H1 (cell line): ENCODE measurements at regions not wholly inside any gene's neighbourhood (a gene's known extent, or its start where the extent isn't known, plus 50 kb on each side); places are given as distances from the start of the nearest gene placed in this dataset.

Source experiments
- CTCF ChIA-PET: fragments of 300-600 bp; sonication (Branson Sonifier 250); formaldehyde crosslinking; loops from one replicate; lab custom pipeline; 2021; ENCODE audit not compliant: partially characterized antibody; lab: Charles Lee
- POLR2A ChIA-PET: fragments of 300-600 bp; sonication (Branson Sonifier 250); formaldehyde crosslinking; loops from one replicate; lab custom pipeline; 2021; ENCODE audit warnings: inconsistent platforms; ENCODE audit not compliant: partially characterized antibody; lab: Charles Lee
- DNase-seq, 2 experiments: peaks; one replicate each; pipeline versions ENCODE4 v3.0.0 to v3.0.0-alpha.2; 2010 to 2022; ENCODE audit warnings: low spot score in 2 of 2, low read depth in 1 of 2, mixed read lengths in 1 of 2
- FAIRE-seq: peaks from 2 replicates; lab custom pipeline; 2011; peaks lifted over from hg19 to GRCh38; lab: Jason Lieb, UNC
- H2AFZ ChIP-seq: 2 replicates; pipeline ENCODE4 v1.8.1; 2012; ENCODE audit warnings: low read length, inconsistent platforms
- H2AK5ac ChIP-seq: 2 replicates; pipeline ENCODE4 v1.6.1; 2013; ENCODE audit warnings: low read depth, low read length
- H2BK120ac ChIP-seq: replicated peaks from 2 replicates; pipeline ENCODE3; 2013; ENCODE audit warnings: low read depth, low read length, inconsistent platforms
- H2BK12ac ChIP-seq: 2 replicates; pipeline ENCODE4 v1.6.1; 2013; ENCODE audit warnings: low read depth, low read length
- H2BK15ac ChIP-seq: 2 replicates; pipeline ENCODE4 v1.6.1; 2013; ENCODE audit warnings: low read length
- H2BK20ac ChIP-seq: 2 replicates; pipeline ENCODE4 v1.6.1; 2013; ENCODE audit warnings: low read length
- H2BK5ac ChIP-seq: 2 replicates; pipeline ENCODE4 v1.6.1; 2013; ENCODE audit warnings: low read depth, low read length
- H3K14ac ChIP-seq: 2 replicates; pipeline ENCODE4 v1.6.1; 2013; ENCODE audit warnings: inconsistent platforms; ENCODE audit not compliant: insufficient read length
- H3K18ac ChIP-seq: 2 replicates; pipeline ENCODE4 v1.6.1; 2013; ENCODE audit warnings: low read length; ENCODE audit errors: extremely low read depth
- H3K23ac ChIP-seq: 2 replicates; pipeline ENCODE4 v1.6.1; 2013; ENCODE audit warnings: inconsistent platforms; ENCODE audit not compliant: insufficient read length
- H3K23me2 ChIP-seq: 2 replicates; pipeline ENCODE4 v1.6.1; 2013; ENCODE audit warnings: low read depth, low read length
- H3K27ac ChIP-seq: 2 replicates; pipeline ENCODE4 v1.6.1; 2011; ENCODE audit warnings: low read depth, low read length, inconsistent platforms
- H3K27me3 ChIP-seq, 4 experiments: replicated peaks in 1 of 4; 1 replicate in 1 of 4; 2 replicates in 3 of 4; pipeline versions ENCODE4 v1.6.1 to v1.8.1; 2011 to 2013; ENCODE audit warnings: low read length in 3 of 4, mild to moderate bottlenecking in 3 of 4, inconsistent platforms in 2 of 4, mixed read lengths in 2 of 4, moderate library complexity in 1 of 4; ENCODE audit not compliant: control insufficient read depth in 3 of 4, insufficient read depth in 3 of 4; ENCODE audit errors: extremely low read depth in 1 of 4
- H3K36me3 ChIP-seq, 4 experiments: 2 replicates each; pipeline versions ENCODE4 v1.6.1 to v1.8.1; 2011 to 2013; ENCODE audit warnings: mild to moderate bottlenecking in 4 of 4, low read length in 3 of 4, moderate library complexity in 2 of 4, control low read depth in 1 of 4, inconsistent platforms in 1 of 4; ENCODE audit not compliant: insufficient read depth in 4 of 4, control insufficient read depth in 2 of 4
- H3K4ac ChIP-seq: replicated peaks from 2 replicates; pipeline ENCODE3; 2013; ENCODE audit warnings: low read length, low read depth, mixed read lengths, inconsistent platforms; ENCODE audit not compliant: insufficient read length
- H3K4me1 ChIP-seq, 4 experiments: replicated peaks in 1 of 4; 1 replicate in 1 of 4; 2 replicates in 3 of 4; pipeline versions ENCODE4 v1.6.1 to v1.8.1; 2011 to 2013; ENCODE audit warnings: low read length in 3 of 4, inconsistent platforms in 2 of 4, mixed read lengths in 1 of 4; ENCODE audit not compliant: insufficient read depth in 4 of 4, control insufficient read depth in 3 of 4
- H3K4me2 ChIP-seq, 2 experiments: 2 replicates each; pipeline versions ENCODE4 v1.6.1 to v1.8.1; 2011 to 2013; ENCODE audit warnings: low read depth in 2 of 2, low read length in 2 of 2, control low read depth in 1 of 2, inconsistent platforms in 1 of 2, mild to moderate bottlenecking in 1 of 2; ENCODE audit not compliant: insufficient read depth in 1 of 2
- H3K4me3 ChIP-seq, 4 experiments: fragments of 200-600, 300-600 bp in 1 of 4; sonication (generic), shearing (Covaris generic), sonication (Bioruptor Twin) in 1 of 4; 2 replicates each; pipeline versions ENCODE4 v1.5.1 to v1.8.1; 2011 to 2016; ENCODE audit warnings: low read length in 4 of 4, low read depth in 3 of 4, control low read depth in 2 of 4, inconsistent platforms in 2 of 4, mild to moderate bottlenecking in 2 of 4, mixed read lengths in 1 of 4, moderate library complexity in 1 of 4; ENCODE audit not compliant: insufficient read depth in 2 of 4; ENCODE audit errors: extremely low read depth in 1 of 4
- H3K56ac ChIP-seq: replicated peaks from 2 replicates; pipeline ENCODE3; 2013; ENCODE audit warnings: low read depth, mild to moderate bottlenecking, mixed read lengths, low read length, inconsistent platforms; ENCODE audit not compliant: insufficient read length
- H3K79me1 ChIP-seq: 2 replicates; pipeline ENCODE4 v1.6.1; 2013; ENCODE audit warnings: low read depth, low read length, control low read depth
- H3K79me2 ChIP-seq, 2 experiments: 2 replicates each; pipeline versions ENCODE4 v1.6.1 to v1.8.1; 2012 to 2013; ENCODE audit warnings: low read length in 2 of 2, mild to moderate bottlenecking in 2 of 2, inconsistent platforms in 1 of 2; ENCODE audit not compliant: insufficient read depth in 2 of 2, control insufficient read depth in 1 of 2
- H3K9ac ChIP-seq, 4 experiments: replicated peaks in 1 of 4; 1 replicate in 1 of 4; 2 replicates in 3 of 4; pipeline versions ENCODE4 v1.6.1 to v1.8.1; 2011 to 2013; ENCODE audit warnings: low read depth in 3 of 4, low read length in 3 of 4, control low read depth in 2 of 4, mild to moderate bottlenecking in 2 of 4, moderate library complexity in 2 of 4, inconsistent platforms in 1 of 4; ENCODE audit errors: extremely low read depth in 1 of 4
- H3K9me3 ChIP-seq, 2 experiments: 2 replicates each; pipeline versions ENCODE4 v1.6.1 to v1.8.1; 2012 to 2013; ENCODE audit warnings: mild to moderate bottlenecking in 2 of 2, moderate library complexity in 2 of 2, control low read depth in 1 of 2, inconsistent platforms in 1 of 2, low read depth in 1 of 2, low read length in 1 of 2, mixed read lengths in 1 of 2; ENCODE audit not compliant: insufficient read depth in 2 of 2
- H4K20me1 ChIP-seq, 2 experiments: replicated peaks in 1 of 2; 2 replicates each; pipeline versions ENCODE3 to v1.8.1; 2011 to 2013; ENCODE audit warnings: inconsistent platforms in 2 of 2, low read length in 2 of 2, mild to moderate bottlenecking in 1 of 2; ENCODE audit not compliant: insufficient read depth in 2 of 2, control insufficient read depth in 1 of 2
- H4K5ac ChIP-seq: 2 replicates; pipeline ENCODE4 v1.6.1; 2013; ENCODE audit warnings: low read length, low read depth, mixed read lengths, inconsistent platforms; ENCODE audit not compliant: insufficient read length
- H4K8ac ChIP-seq: 2 replicates; pipeline ENCODE4 v1.8.0; 2013; ENCODE audit warnings: mild to moderate bottlenecking, moderate library complexity, low read length, inconsistent platforms; ENCODE audit not compliant: insufficient read depth; ENCODE audit errors: extremely low read depth
- H4K91ac ChIP-seq: replicated peaks from 2 replicates; pipeline ENCODE3; 2013; ENCODE audit warnings: low read length, mixed read lengths, inconsistent platforms; ENCODE audit not compliant: insufficient read length
- CREB1 ChIP-seq: IDR thresholded peaks from 2 replicates; pipeline ENCODE4 v1.6.1; 2012; ENCODE audit warnings: inconsistent platforms
- EGR1 ChIP-seq: IDR thresholded peaks from 2 replicates; pipeline ENCODE4 v1.6.1; 2011; ENCODE audit warnings: low read depth, low read length, borderline replicate concordance
- GABPA ChIP-seq: IDR thresholded peaks from 2 replicates; pipeline ENCODE4 v1.6.1; 2011; ENCODE audit warnings: mild to moderate bottlenecking, low read length, moderate library complexity, borderline replicate concordance; ENCODE audit not compliant: insufficient read depth
- GTF2F1 ChIP-seq: IDR thresholded peaks from 2 replicates; pipeline ENCODE4 v1.6.1; 2012; ENCODE audit warnings: low read depth, low read length, improper control_type of control experiment, borderline replicate concordance
- HDAC2 ChIP-seq, 2 experiments: fragments of 300-600 bp in 1 of 2; sonication (generic) in 1 of 2; IDR thresholded peaks; 2 replicates each; pipeline ENCODE4 v1.6.1; 2011 to 2012; ENCODE audit warnings: low read depth in 2 of 2, low read length in 2 of 2, mild to moderate bottlenecking in 2 of 2, moderate library complexity in 2 of 2, borderline replicate concordance in 1 of 2, inconsistent platforms in 1 of 2
- KDM5A ChIP-seq: fragments of 200-600 bp; IDR thresholded peaks from 2 replicates; pipeline ENCODE4 v1.7.1; 2012; ENCODE audit warnings: mild to moderate bottlenecking, low read length, inconsistent platforms, mixed read lengths
- MAX ChIP-seq: IDR thresholded peaks from 2 replicates; pipeline ENCODE4 v1.6.1; 2012; ENCODE audit warnings: inconsistent platforms
- PHF8 ChIP-seq: fragments of 200-600 bp; sonication (generic); conservative IDR thresholded peaks from 2 replicates; pipeline ENCODE4 v1.7.1; 2012; ENCODE audit warnings: low read depth, mild to moderate bottlenecking, inconsistent platforms, low read length, moderate library complexity
- POLR2A ChIP-seq, 2 experiments: IDR thresholded peaks; 1 replicate in 1 of 2; 2 replicates in 1 of 2; pipeline ENCODE4 v1.6.1; 2011; ENCODE audit warnings: low read depth in 2 of 2, low read length in 2 of 2, mild to moderate bottlenecking in 2 of 2; ENCODE audit errors: control extremely low read depth in 1 of 2
- RAD21 ChIP-seq, 2 experiments: IDR thresholded peaks in 1 of 2; conservative IDR thresholded peaks in 1 of 2; 2 replicates each; pipeline ENCODE4 v1.6.1; 2011; ENCODE audit warnings: low read depth in 2 of 2, low read length in 2 of 2, improper control_type of control experiment in 1 of 2, inconsistent platforms in 1 of 2, mild to moderate bottlenecking in 1 of 2, moderate library complexity in 1 of 2
- RFX5 ChIP-seq: IDR thresholded peaks from 2 replicates; pipeline ENCODE4 v1.6.1; 2011; ENCODE audit warnings: low read depth, low read length, improper control_type of control experiment, borderline replicate concordance
- SIRT6 ChIP-seq: IDR thresholded peaks from one replicate; pipeline ENCODE4 v1.7.1; 2012; ENCODE audit warnings: low read length, inconsistent platforms
- SP2 ChIP-seq: IDR thresholded peaks from 2 replicates; pipeline ENCODE4 v1.6.1; 2012; ENCODE audit warnings: mild to moderate bottlenecking, low read length, inconsistent platforms
- SP4 ChIP-seq: IDR thresholded peaks from 2 replicates; pipeline ENCODE4 v1.6.1; 2012; ENCODE audit warnings: low read length, inconsistent platforms
- SUZ12 ChIP-seq: fragments of 200-600 bp; sonication (generic); IDR thresholded peaks from 2 replicates; pipeline ENCODE4 v1.6.1; 2012; ENCODE audit warnings: mild to moderate bottlenecking, inconsistent platforms, low read length, moderate library complexity, mixed read lengths
- TBP ChIP-seq: IDR thresholded peaks from 2 replicates; pipeline ENCODE4 v1.6.1; 2011; ENCODE audit warnings: low read depth, low read length, improper control_type of control experiment
- WGBS, 2 experiments: shearing (Covaris generic) in 1 of 2; methylation state at CpG; one replicate each; pipeline versions ENCODE4 v1.1.6 to v1.1.7; 2013 to 2015; ENCODE audit warnings: low lambda C conversion rate in 2 of 2, mixed read lengths in 2 of 2, inconsistent platforms in 1 of 2, low coverage in 1 of 2, missing lambda C conversion rate in 1 of 2; ENCODE audit not compliant: insufficient replicate concordance in 2 of 2, insufficient coverage in 1 of 2, insufficient read length in 1 of 2; ENCODE audit errors: extremely low coverage in 1 of 2, missing lambda C conversion rate in 1 of 2; 5-methylcytosine and 5-hydroxymethylcytosine counted together

DNA sequence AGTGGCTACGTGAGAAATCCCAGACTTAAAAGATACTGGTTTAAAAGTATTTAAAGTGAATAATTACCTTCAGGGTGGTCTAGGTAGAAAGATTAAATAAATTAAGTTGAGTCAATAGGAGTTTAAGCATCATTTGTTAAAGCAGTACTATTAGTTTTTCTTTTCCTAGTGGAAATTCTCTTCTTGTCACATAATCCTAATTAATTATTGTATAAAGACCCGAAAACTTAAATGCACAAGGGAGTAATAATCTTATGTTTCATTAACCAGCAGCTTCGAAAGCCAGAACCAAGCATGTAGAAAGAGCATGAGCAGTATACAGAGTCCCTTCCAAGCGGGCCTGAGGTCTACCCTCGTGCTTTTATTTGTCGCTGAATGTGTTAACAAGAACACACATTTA lies 90.2 kb upstream of the SKOR2 start:
- Histone ChIP-seq H3K23ac (no peak overlapping the region), H2BK120ac (no peak overlapping the region), H3K56ac (no peak overlapping the region), H2AFZ (no peak overlapping the region), H4K91ac (no peak overlapping the region), H3K23me2 (no peaks in the 10 kb centered on the region; the same call in 1 of the 2 replicates), H4K20me1 (no peaks in the 10 kb centered on the region), H3K79me2 (no peaks in the 10 kb centered on the region), H3K36me3 (no peaks in the 10 kb centered on the region), H3K14ac (no peak overlapping the region), H3K4me1 (no peaks in the 10 kb centered on the region), H2BK12ac (no peak overlapping the region), H4K8ac (no peak overlapping the region), H3K4ac (no peak overlapping the region), H3K18ac (no peak overlapping the region), H3K9me3 (no peaks in the 10 kb centered on the region), H3K4me2 (no peak overlapping the region), H3K4me3 (no peak overlapping the region), H3K79me1 (no peaks in the 10 kb centered on the region), H3K27me3 (no peaks in the 10 kb centered on the region; a peak in 1 of 7 replicates), H3K9ac (no peak overlapping the region), H2BK20ac (no peak overlapping the region), H3K27ac (no peak overlapping the region), H2AK5ac (no peak overlapping the region), H2BK5ac (no peak overlapping the region), H4K5ac (no peak overlapping the region), H2BK15ac (no peak overlapping the region)
- WGBS, 2 experiments, result 88% methylated on average over 6 of the region's 6 CpGs; no CpG with 5 or more reads in 1 of the 2 experiments
- POLR2A ChIA-PET, result no interaction called here
- DNase-seq (no peak), FAIRE-seq (no peak)
- CTCF ChIA-PET, result interaction anchor here (0.6 to 0.8 kb wide), 3 partner anchors 78 to 204 kb away, joined by 3 to 6 read pairs (median 3); no protein-coding TSS in a partner anchor
- TF ChIP-seq GABPA, result no peak
- TF ChIP-seq KDM5A, result no peak
- TF ChIP-seq SIRT6, result no peak
- TF ChIP-seq RFX5, result no peak
- no peak for TF ChIP-seq MAX
- no peak for TF ChIP-seq EGR1
- TF ChIP-seq CREB1, result no peak
- TF ChIP-seq PHF8, result no peak
- no peak for TF ChIP-seq GTF2F1
- no peak for TF ChIP-seq RAD21 (IDR thresholded peaks at IDR 0.05 in 1 of 2, conservative IDR thresholded peaks at IDR 0.05 in 1 of 2; ENCODE audit: low read depth in 2 of 2, low read length in 2 of 2)
- TF ChIP-seq TBP, result no peak
- TF ChIP-seq SP4, result no peak
- no peak for TF ChIP-seq SUZ12
- no peak for TF ChIP-seq SP2
- TF ChIP-seq POLR2A (IDR thresholded peaks at IDR 0.05; ENCODE audit: control extremely low read depth in 1 of 2, low read depth in 2 of 2, low read length in 2 of 2), result no peak
- no peak for TF ChIP-seq HDAC2 (IDR thresholded peaks at IDR 0.05; ENCODE audit: borderline replicate concordance in 1 of 2, low read depth in 2 of 2, low read length in 2 of 2)
